GM12891 (cell line): ENCODE measurements at regions not wholly inside any gene's neighbourhood (a gene's known extent, or its start where the extent isn't known, plus 50 kb on each side); places are given as distances from the start of the nearest gene placed in this dataset.

Experiments used
- POLR2A ChIP-seq: IDR thresholded peaks from 2 replicates; pipeline ENCODE4 v1.6.1; 2011; ENCODE audit warnings: low read depth, low read length, control low read depth
- POLR2AphosphoS5 ChIP-seq: IDR thresholded peaks from 2 replicates; pipeline ENCODE4 v1.6.1; 2011; ENCODE audit warnings: low read depth, low read length, control low read depth

DNA sequence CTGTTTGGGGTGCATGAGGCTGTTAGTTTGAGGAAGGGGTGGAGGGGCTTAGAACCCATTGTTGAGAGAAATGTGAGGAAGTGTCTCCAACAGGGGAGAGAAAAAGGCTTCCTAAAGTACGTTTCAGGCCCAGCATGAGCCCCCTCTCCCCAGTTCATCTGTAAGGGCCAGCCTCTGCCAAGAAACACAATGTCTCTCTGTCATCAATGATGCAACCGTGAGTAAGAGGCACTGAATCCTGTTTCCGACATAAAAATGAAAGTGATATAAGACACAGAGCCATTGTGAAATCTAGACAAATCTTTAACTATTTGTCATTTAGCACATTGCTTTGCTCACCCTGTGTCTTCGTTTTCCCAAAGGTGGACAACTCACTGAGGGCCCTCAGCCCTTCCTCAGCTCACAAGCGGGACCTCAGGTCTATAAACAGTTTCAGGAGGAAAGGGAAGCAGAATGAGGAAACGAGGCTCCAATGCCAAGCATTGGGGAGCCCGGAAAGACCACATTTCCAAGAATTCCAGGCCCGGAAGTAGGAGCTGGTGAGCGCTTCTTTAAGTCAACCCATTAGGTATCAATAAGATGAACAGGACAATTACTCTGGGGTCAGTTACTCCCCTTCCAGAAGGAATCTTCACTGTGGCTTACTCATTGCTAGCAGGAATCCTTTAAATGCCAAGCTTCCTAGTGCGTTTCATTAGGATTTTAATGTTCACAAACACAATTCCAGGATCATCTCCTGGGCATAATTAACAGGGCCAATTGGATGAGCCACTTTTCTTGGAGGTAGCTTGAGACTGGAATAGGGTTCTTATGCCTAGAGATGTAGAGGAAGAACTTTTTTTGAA, 59.0 kb upstream of the KLF4 start:
- TF ChIP-seq POLR2AphosphoS5 (no peak), POLR2A (no peak)
